IgD-negative memory B cell (primary cell): ENCODE measurements at regions not wholly inside any gene's neighbourhood (a gene's known extent, or its start where the extent isn't known, plus 50 kb on each side); places are given as distances from the start of the nearest gene placed in this dataset.
"Not testable (repeated sequence)": the region's sequence is repeated elsewhere in the genome, so short reads cannot be mapped to it uniquely, and the experiment has no call there.

Experiments used
- H3K27ac Mint-ChIP-seq, 3 donors: one replicate each; pipeline ENCODE4 v1.8.0; 2020 to 2022; ENCODE audit warnings: mild to moderate bottlenecking in 3 of 3, mixed read lengths in 3 of 3, moderate library complexity in 1 of 3
- H3K27me3 Mint-ChIP-seq: one replicate; pipeline ENCODE4 v1.8.0; 2021; ENCODE audit warnings: mixed read lengths
- H3K36me3 Mint-ChIP-seq: one replicate; pipeline ENCODE4 v1.8.0; 2020; ENCODE audit warnings: mild to moderate bottlenecking, mixed read lengths
- H3K4me1 Mint-ChIP-seq, 3 donors: one replicate each; pipeline ENCODE4 v1.8.0; 2020 to 2022; ENCODE audit warnings: mixed read lengths in 3 of 3, mild to moderate bottlenecking in 1 of 3
- H3K4me3 Mint-ChIP-seq, 4 donors: one replicate each; pipeline ENCODE4 v1.8.0; 2020 to 2022; ENCODE audit warnings: mild to moderate bottlenecking in 4 of 4, mixed read lengths in 4 of 4, moderate library complexity in 3 of 4
- H3K9me3 Mint-ChIP-seq, 3 donors: one replicate each; pipeline ENCODE4 v1.8.0; 2020 to 2021; ENCODE audit warnings: mixed read lengths in 3 of 3, mild to moderate bottlenecking in 1 of 3

DNA sequence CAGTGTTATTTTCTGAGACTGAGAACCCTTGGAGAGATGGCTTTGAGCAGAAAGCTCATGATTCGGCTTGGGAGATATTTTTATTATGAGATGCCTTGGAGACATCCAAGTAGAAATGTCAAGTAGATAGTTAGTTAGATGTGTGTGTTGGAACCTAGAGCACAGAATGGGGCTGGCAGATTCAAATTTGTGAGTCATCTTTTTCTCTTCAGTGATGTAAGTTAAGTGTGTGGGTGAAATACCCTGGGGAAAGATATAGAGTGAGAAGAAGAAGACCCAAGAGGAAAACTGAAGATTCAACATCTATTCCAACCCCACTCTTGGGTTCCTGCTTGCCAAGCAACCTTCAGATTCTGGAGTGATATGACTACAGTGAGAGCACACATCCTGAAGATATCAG, 580.8 kb upstream of the AMOT start:
- Mint-ChIP-seq H3K4me1 (peaks cover 0 to 4% (median 1%) of the 10 kb centered on the region in 3 donors), H3K9me3 (peaks cover 0 to 4% (median 2%) of the 10 kb centered on the region in 3 donors), H3K36me3 (no peaks in the 10 kb centered on the region), H3K27ac (no peak overlapping the region), H3K4me3 (no peak overlapping the region), H3K27me3 (no peaks in the 10 kb centered on the region)

DNA sequence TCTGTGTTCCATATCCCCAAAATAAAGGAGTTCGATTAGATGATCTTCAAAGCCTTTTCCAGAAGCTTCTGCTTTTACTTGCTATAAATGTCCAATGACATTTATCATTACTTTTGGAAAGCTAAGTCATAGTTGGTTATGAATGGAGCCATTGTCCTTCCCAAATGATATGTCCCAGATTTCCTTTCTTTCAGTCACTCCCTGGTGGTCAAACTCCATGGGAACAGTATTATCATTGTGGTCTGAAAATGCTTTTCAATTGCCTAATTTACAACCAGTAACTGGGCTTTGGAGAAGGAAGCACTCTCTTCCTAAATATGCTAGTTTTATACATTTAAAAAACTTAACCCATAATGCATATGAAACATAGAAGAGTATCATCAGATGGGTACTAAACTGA, 571.5 kb upstream of the AMOT start:
- Mint-ChIP-seq H3K9me3 (peaks cover 0 to 3% (median 2%) of the 10 kb centered on the region in 3 donors), H3K27me3 (peaks cover 1% of the 10 kb centered on the region), H3K27ac (no peak overlapping the region), H3K4me3 (no peak overlapping the region), H3K36me3 (no peaks in the 10 kb centered on the region), H3K4me1 (no peaks in the 10 kb centered on the region)

DNA sequence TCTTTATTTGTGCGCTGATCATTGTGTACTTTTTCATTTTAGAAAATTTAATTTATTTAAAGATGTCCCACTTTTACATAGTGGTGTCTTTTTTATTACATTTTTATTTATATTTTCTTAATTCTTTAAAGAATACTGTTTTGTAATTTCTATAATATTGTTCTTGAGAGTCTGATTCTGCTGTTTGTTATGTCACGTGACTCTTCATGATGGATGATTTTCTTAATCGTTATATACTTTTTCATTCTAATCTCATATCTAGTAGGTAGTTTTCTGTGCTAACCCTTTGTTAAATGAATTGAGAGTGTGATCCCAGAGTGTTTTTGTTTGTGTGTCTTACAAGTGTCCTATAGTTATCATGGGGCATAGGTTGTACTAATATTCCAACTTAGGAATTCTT, 568.2 kb upstream of the AMOT start:
- peaks cover 0 to 3% (median 0%) of the 10 kb centered on the region in 3 donors for H3K9me3 Mint-ChIP-seq
- peaks cover 3% of the 10 kb centered on the region for H3K36me3 Mint-ChIP-seq
- H3K27ac Mint-ChIP-seq, result no peak overlapping the region
- no peak overlapping the region for H3K4me3 Mint-ChIP-seq
- peaks cover 1% of the 10 kb centered on the region for H3K27me3 Mint-ChIP-seq
- no peaks in the 10 kb centered on the region for H3K4me1 Mint-ChIP-seq

DNA sequence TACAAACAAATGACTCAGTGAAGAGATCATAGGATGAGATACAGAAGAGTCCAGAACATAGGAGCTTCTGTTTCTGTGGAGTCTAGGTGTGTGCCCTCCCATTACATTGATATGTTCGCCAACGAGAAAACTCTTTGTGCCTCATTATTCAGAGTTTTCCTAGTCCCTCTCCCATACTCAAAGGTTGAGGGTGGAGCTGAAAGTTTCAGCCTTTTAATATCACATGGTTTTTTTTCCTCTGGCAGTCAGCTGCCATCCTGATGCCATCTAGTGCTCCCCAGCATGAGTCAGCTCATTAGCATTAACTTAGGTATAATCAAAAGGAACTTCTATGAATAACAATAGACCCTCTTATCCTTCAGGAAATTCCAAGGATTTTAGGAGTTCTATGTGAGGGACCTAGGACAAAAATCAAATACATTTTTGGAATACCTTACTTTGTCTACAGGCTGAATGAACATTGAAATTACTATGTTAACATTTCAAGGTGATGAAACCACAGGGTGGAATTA, 559.6 kb upstream of the AMOT start:
- no peaks in the 10 kb centered on the region for H3K4me1 Mint-ChIP-seq
- peaks cover 3% of the 10 kb centered on the region for H3K27me3 Mint-ChIP-seq
- peaks cover 0 to 1% (median 0%) of the 10 kb centered on the region in 3 donors for H3K9me3 Mint-ChIP-seq
- H3K27ac Mint-ChIP-seq, result no peak overlapping the region
- no peaks in the 10 kb centered on the region for H3K36me3 Mint-ChIP-seq
- H3K4me3 Mint-ChIP-seq, result no peak overlapping the region

DNA sequence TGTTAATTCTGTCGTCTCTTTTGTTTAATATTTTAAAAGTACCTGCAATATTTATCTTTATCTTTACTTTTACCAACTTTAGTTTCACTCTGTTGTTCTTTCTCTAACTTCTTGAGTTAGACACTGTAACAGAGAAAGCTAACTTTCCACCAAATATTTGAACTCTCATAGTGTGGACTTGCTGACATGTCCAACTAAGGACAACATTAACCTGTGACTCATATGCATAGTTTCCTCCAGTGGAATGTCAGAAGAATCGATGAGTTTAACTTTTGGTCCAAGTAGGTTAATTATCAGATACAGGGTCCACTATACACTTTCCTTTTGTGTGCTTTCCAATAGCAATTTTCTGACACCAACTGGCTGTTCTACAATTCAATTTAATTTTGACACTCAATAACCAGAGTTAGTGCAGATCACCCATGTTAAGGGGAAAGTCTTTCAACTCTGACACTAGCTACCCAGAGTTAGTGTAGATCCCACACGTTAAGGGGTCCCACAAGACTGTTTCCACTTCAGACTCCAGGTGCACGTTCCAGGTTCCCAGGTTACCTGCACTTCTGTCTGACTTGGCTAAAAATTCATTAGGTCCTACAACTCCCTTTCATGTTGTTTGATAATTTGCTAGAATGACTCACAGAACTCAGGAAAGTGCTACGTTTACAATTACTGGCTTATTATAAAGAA, 559.0 kb upstream of the AMOT start:
- Mint-ChIP-seq H3K4me3 (no peak overlapping the region), H3K9me3 (peaks cover 0 to 1% (median 0%) of the 10 kb centered on the region in 3 donors), H3K27ac (no peak overlapping the region), H3K4me1 (no peaks in the 10 kb centered on the region), H3K36me3 (no peaks in the 10 kb centered on the region), H3K27me3 (peaks cover 3% of the 10 kb centered on the region)

DNA sequence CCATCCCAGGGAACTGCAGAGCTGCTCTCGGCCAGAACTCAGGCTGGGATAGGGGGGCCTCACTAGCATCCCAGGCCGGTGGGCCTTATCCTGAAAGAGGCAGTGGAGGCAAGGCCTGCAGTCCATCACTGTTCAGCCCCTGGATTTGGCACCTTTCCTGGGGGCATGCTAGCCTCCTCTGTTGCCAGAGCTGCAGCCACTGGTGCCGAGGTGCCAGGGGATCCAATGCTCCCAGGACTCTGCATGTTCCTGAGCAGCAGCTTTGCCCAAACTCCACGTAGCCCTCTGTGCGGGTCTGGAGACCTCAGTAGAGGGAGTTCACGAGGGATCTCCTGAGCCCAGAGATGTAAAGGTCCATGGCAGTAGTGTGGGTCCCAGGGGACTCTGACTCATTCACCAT, 551.7 kb upstream of the AMOT start:
- Mint-ChIP-seq H3K4me1 (no peaks in the 10 kb centered on the region), H3K27me3 (no peaks in the 10 kb centered on the region), H3K27ac (no peak overlapping the region), H3K4me3 (no peak overlapping the region), H3K36me3 (no peaks in the 10 kb centered on the region), H3K9me3 (no peaks in the 10 kb centered on the region)

DNA sequence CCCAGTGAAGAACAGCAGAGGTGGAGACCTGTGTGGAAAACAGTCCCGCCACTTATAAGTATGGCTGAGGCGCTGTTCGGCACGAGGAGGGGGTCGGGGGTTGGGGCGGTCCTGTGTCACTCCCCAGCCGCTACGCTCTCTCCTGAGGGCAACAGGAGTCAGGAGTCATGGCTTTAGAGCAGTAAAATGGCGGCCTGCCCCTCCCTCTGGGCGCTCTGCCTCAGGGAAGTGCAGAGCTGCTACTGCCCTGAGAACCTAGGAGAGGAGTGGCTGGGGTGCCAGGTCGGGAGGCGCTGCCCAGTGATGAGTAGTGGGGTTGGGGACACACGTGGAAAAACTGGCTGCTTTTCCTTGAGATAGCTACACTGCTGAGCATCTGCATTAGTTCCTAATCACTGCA, 551.2 kb upstream of the AMOT start:
- Mint-ChIP-seq H3K4me1 (no peaks in the 10 kb centered on the region), H3K27ac (no peak overlapping the region), H3K4me3 (no peak overlapping the region), H3K27me3 (no peaks in the 10 kb centered on the region), H3K36me3 (no peaks in the 10 kb centered on the region), H3K9me3 (no peaks in the 10 kb centered on the region)

DNA sequence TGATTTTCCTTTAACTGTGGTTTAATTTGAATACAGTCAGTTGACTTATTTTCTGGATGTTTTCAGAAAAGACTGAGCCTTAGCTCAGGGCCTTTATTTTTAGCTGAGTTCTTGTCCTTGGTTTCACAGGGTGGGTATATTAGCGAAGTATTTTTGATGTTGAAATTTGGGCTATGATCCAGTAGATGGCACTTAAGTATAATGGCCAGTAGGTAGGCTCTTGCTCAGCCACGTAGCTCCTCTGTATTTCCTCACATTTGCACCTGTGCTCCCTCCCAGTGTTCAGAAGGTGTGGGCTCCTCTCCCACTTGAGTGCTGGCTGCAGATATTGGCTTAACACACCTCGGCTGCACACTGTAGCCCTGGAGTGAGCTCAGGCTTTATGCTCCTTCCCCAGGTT, 549.9 kb upstream of the AMOT start:
- peak overlapping the region in 1 of 4 donors; percentile 43 for H3K4me3 Mint-ChIP-seq
- H3K27me3 Mint-ChIP-seq, result no peaks in the 10 kb centered on the region

DNA sequence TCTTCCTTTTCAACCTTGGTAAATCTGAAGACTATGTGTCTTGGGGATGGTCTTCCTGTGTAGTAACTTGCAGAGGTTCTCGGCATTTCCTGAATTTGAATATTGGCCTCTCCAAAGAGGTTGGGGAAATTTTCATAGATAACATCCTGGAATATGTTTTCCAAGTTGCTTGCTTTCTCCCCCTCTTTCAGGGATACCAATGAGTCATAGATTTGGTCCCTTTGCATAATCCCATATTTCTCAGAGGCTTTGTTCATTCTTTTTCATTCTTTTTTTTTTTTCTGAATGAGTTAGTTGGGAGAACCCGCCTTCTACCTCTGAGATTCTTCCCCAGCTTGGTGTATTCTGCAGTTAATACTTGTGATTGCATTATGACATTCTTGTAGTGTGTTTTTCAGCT, 549.2 kb upstream of the AMOT start:
- Mint-ChIP-seq H3K4me1 (no peaks in the 10 kb centered on the region), H3K27ac (no peak overlapping the region), H3K4me3 (no peak overlapping the region), H3K27me3 (no peaks in the 10 kb centered on the region), H3K9me3 (peaks cover 0 to 2% (median 0%) of the 10 kb centered on the region in 3 donors), H3K36me3 (no peaks in the 10 kb centered on the region)

More for the DNA sequence above, 549.9 kb upstream of the AMOT start:
- H3K36me3 Mint-ChIP-seq, result no peaks in the 10 kb centered on the region
- no peaks in the 10 kb centered on the region for H3K4me1 Mint-ChIP-seq
- peaks cover 0 to under 1% (median 0%) of the 10 kb centered on the region in 3 donors for H3K9me3 Mint-ChIP-seq
- H3K27ac Mint-ChIP-seq, result no peak overlapping the region

DNA sequence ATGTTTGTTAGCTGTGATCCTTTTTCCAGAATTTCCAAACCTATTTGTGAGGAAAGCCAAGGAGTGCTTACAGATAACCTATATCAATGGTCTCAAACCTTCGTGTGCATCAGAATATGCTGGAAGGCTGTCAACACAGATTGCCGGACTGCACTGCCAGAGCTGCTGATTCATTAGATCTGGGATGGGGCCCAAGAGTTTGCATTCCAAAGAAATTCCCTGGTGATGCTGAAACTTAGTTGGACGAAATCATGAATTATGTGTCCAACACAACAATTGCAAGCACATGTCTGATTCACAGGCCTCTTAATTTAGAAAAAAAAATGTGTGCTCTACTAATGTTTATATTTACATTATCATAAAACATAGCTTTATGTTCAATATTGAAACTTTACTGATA, 544.0 kb upstream of the AMOT start:
- Mint-ChIP-seq H3K27me3 (no peaks in the 10 kb centered on the region), H3K27ac (no peak overlapping the region), H3K9me3 (peaks cover 0 to 2% (median 1%) of the 10 kb centered on the region in 3 donors), H3K36me3 (no peaks in the 10 kb centered on the region), H3K4me3 (no peak overlapping the region), H3K4me1 (no peaks in the 10 kb centered on the region)

DNA sequence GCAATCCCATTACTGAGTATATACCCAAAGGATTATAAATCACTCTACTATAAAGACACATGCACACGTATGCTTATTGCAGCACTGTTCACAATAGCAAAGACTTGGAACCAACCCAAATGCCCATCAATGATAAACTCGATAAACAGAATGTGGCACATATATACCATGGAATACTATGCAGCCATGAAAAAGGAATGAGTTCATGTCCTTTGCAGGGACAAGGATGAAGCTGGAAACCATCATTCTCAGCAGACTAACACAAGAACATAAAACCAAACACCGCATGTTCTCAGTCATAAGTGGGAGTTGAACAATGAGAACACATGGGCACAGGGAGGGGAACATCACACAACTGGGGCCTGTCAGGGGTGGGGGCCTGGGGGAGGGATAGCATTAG, 532.8 kb upstream of the AMOT start:
- not testable (repeated sequence) for H3K36me3 Mint-ChIP-seq, H3K4me3 Mint-ChIP-seq, H3K27me3 Mint-ChIP-seq, H3K4me1 Mint-ChIP-seq, H3K9me3 Mint-ChIP-seq
- peak overlapping the region in 1 of 3 donors; percentile 64 for H3K27ac Mint-ChIP-seq

DNA sequence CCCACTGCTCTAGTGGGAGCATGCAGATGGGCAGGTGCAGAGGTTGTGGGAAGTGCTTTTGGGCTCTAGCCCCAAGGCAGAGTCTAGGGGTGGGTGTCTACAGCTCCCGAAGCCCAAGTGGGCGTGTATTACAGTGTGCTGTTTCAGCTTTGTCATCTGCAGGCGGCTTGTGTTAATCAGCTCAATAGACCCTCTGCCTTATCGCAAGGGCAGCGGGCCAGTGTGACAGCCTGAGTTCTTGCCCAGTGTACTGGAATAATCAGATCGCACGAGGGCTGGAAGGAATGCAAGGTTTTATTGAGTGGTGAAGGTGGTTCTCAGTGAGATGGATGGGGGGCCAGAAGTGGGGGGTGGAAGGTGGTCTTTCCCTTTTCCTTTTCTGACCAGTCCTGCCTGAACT, 529.4 kb upstream of the AMOT start:
- Mint-ChIP-seq H3K27me3 (peaks cover 4% of the 10 kb centered on the region), H3K9me3 (peaks cover 0 to 2% (median 0%) of the 10 kb centered on the region in 3 donors), H3K27ac (no peak overlapping the region)

DNA sequence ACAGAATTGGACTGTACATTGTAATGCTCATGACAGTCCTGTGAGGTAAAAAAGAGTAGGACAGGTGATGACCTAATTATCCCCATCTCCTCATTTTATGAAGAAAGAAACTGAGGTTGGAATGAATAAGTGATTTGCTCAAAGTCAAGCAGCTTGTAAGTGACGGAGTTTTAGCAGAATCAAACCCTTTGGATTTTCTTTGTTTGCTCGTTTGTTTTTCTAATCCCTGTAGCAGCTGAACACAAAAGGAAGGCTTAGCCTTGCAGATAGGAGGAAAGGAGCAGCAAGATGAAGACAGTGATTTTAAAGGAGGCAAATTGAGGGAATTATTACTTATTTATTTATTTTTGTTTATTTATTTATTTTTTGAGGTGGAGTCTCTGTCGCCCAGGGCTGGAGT, 528.4 kb upstream of the AMOT start:
- Mint-ChIP-seq H3K27ac (no peak overlapping the region), H3K27me3 (peaks cover 4% of the 10 kb centered on the region), H3K9me3 (peaks cover 0 to 2% (median 0%) of the 10 kb centered on the region in 3 donors), H3K4me3 (no peak overlapping the region), H3K4me1 (no peaks in the 10 kb centered on the region), H3K36me3 (no peaks in the 10 kb centered on the region)

More for the DNA sequence above, 529.4 kb upstream of the AMOT start:
- Mint-ChIP-seq H3K4me1 (no peaks in the 10 kb centered on the region), H3K4me3 (no peak overlapping the region), H3K36me3 (no peaks in the 10 kb centered on the region)

DNA sequence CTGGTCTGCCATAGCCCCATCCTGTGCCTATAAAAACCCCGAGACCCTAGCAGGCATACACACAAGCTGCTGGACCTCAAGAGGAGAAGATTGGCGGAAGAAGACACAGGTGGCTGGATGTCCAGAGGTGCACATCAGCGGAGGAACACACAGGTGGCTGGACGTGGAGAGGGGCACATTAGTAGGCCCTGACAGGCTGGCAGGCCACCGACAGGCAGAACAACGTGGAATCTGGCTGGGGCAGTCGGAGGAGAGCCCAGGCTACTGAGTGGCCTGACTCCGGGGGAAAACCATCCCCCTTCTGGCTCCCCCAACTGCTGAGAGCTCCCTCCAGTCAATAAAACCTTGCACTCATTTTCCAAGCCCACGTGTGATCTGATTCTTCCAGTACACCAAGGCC, 512.5 kb upstream of the AMOT start:
- Mint-ChIP-seq H3K4me3 (no peak overlapping the region), H3K36me3 (peaks cover 2% of the 10 kb centered on the region), H3K27me3 (peaks cover 1% of the 10 kb centered on the region), H3K9me3 (no peaks in the 10 kb centered on the region), H3K4me1 (no peaks in the 10 kb centered on the region), H3K27ac (no peak overlapping the region)

DNA sequence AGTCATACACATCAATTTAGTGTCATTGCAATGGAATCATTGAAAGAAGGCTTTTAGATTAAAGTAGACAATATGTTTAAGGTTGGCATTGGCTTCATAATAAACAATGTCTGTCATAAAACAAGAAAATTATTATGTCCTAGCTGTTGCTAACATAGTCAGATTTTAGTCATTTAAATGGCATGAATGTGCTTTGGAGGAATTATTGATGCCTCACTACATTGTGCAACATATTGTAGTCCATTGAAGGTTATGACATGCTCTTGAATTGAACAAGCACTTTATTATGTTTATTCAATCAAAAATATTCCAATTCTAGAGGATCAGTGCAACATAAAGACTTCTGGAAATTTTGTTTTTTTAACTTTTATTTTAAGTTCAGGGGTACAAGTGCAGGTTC, 489.8 kb upstream of the AMOT start:
- Mint-ChIP-seq H3K36me3 (no peaks in the 10 kb centered on the region), H3K27ac (no peak overlapping the region), H3K27me3 (no peaks in the 10 kb centered on the region), H3K4me3 (no peak overlapping the region), H3K4me1 (no peaks in the 10 kb centered on the region), H3K9me3 (peaks cover 2 to 4% (median 3%) of the 10 kb centered on the region in 3 donors)

DNA sequence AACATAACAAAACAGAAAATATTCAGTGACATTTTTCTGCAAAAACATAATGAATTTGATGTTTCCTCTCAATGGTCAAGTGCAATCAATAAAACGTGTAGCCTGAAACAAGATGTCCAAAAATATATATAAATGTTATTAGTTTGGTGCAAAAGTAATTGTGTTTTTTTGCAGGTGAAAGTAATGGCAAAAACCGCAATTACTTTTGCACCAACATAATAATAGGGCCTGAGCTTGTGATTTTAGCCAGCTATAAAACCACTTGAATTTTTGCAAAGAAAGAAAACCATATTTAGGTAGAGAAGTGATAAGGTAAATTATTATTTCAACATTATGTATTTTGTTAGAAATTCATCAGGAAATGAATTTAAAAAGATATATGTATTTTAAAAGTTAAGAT, 475.3 kb upstream of the AMOT start:
- H3K9me3 Mint-ChIP-seq, result peaks cover 0 to under 1% (median 0%) of the 10 kb centered on the region in 3 donors
- no peak overlapping the region for H3K4me3 Mint-ChIP-seq
- H3K27ac Mint-ChIP-seq, result no peak overlapping the region

More for the DNA sequence above, 475.3 kb upstream of the AMOT start:
- no peaks in the 10 kb centered on the region for H3K27me3 Mint-ChIP-seq
- H3K4me1 Mint-ChIP-seq, result no peaks in the 10 kb centered on the region
- H3K36me3 Mint-ChIP-seq, result no peaks in the 10 kb centered on the region
